HL-60/S4 treated with retinoic acid at 250 ng/mL for 4 days and 3 days (cell line): ENCODE measurements at regions not wholly inside any gene's neighbourhood (a gene's known extent, or its start where the extent isn't known, plus 50 kb on each side); places are given as distances from the start of the nearest gene placed in this dataset.
"Not testable (repeated sequence)": the region's sequence is repeated elsewhere in the genome, so short reads cannot be mapped to it uniquely, and the experiment has no call there.

Source experiments
- in situ Hi-C: fragments of 300-500 bp; cut with MboI; formaldehyde crosslinking; loops from 2 replicates; pipeline ENCODE4 v1.7.0; 2022; ENCODE audit warnings: low sequenced_read_pairs

- in situ Hi-C loops: no loop called here
Observed at GRCh38 chr20:16861708-16862107, 113.5 kb downstream of the OTOR start.

DNA sequence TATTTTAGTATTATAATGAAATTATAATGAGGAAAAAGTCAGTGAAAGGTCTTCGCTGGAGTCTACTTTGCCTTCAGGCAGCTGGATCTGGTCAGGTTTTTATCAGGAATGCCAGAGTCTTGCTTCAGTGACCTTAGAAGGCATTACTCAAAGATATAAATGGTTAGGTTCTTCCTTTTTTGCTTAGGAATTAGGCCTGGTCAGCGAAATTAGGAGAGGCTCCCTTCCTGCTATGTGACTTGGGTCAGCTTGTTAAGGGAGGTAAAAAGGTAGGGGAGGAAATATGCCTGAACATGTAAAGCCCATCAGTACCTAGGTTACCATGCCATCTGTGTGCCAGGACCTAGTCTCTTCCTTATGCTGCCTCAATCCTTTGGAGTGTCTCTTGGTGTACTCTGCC, 115.1 kb downstream of the OTOR start:
- in situ Hi-C loops: no loop called here

- in situ Hi-C loops: no loop called here
Observed at GRCh38 chr20:16864069-16864468, 115.9 kb downstream of the OTOR start.

GRCh38 chr20:16864963-16865362, 116.8 kb downstream of the OTOR start:
- in situ Hi-C loops: no loop called here

DNA sequence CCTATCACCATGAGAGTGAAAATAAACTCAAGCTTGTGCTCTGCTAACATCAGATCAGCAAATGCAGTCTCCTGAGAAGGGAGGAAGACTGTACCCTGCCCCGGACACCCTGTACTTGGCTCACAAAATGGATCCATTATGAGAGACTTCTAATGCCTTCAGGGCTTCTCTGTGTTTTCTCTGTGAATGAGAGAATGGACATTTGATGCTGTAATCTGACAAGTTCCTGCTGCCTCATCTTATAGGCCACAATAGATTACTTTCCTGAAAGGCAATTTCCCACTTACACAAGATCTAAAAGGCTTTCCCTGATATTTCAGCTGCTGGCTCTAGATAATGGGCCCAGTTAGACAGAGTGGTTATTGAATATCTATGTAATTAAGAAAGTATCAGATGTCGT, 117.2 kb downstream of the OTOR start:
- in situ Hi-C loops: no loop called here

GRCh38 chr20:16873124-16873523, 125.0 kb downstream of the OTOR start:
- in situ Hi-C loops: not testable (repeated sequence)

DNA sequence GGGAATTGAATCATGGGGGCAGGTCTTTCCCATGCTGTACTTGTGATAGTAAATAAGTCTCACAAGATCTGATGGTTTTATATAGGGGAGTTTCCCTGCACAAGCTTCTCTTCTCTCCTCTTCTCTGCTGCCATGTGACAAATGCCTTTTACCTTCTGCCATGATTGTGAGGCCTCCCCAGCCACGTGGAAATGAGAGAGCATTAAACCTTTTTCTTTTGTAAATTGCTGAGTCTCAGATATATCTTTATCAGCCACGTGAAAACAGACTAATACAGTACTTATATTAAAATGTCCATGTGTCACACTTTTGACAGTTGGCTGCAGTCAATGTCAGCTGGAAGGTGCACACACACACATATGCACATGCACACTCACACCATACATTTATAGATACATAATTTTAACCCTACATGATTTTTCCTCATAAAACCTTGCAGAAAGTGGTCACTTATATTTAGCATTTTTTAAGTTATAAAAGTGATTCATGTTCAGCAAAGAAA, 128.9 kb downstream of the OTOR start:
- in situ Hi-C loops: no loop called here

DNA sequence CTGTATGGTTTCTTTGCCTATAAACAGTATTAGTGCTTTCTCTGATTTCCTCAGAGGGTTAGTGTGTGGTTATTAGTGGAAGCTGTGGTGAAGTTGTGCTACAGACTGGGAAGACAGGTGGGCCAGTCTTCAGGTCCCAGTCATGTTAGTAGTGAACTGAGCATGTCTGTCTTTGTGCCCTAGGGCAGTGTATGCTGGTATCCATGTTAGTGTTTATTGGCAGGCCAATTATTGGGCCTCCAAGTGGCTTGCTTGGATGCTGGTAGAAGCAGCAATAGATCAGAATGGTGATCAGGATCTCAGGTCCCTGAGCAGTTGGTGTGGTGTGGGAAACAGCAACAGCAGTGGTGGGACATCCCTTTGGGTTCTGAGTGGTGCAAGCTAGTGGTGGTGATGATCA, 137.6 kb downstream of the OTOR start:
- in situ Hi-C loops: no loop called here

DNA sequence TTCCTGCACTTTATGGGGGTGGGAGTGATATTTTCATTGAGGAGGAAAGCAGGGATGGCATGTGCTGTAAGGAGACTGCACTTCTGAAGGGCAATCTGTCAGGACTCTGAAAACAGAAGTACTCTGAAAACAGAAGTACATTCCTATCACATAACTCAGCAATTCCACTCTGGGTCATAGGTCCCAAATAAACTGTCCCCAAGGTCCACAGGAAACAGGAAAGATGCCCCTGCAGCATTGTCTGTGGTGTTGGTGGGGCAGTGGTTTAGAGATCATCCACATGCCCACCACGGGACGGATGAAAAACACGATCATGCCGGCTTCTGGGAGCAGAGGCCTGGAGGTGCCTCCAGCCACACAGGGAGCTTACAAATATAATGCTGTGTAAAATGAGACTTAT, 150.3 kb downstream of the OTOR start:
- in situ Hi-C loops: no loop called here

GRCh38 chr20:16902662-16903061, 154.5 kb downstream of the OTOR start:
- in situ Hi-C loops: no loop called here

DNA sequence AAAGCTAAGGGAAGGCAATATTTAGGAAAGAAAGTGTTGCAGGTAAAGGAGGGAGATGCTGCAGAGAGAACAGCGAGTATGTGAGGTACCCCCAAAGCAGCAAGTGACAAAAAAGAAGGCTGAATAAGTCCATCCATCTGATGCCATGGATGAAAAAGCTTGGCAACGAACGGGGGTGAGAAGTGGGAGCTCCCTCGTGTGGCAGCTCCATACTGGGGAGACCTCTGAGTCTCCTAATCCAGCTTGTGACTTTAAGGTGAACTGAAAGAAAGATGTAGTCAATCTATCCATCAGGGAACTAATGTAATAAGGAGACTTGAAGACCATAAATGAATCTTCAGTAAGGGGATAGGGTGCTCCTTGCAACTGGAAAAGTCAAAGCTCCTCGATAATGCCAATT, 156.6 kb downstream of the OTOR start:
- in situ Hi-C loops: no loop called here

- in situ Hi-C loops: no loop called here
Observed at GRCh38 chr20:16914277-16914676, 166.1 kb downstream of the OTOR start.

DNA sequence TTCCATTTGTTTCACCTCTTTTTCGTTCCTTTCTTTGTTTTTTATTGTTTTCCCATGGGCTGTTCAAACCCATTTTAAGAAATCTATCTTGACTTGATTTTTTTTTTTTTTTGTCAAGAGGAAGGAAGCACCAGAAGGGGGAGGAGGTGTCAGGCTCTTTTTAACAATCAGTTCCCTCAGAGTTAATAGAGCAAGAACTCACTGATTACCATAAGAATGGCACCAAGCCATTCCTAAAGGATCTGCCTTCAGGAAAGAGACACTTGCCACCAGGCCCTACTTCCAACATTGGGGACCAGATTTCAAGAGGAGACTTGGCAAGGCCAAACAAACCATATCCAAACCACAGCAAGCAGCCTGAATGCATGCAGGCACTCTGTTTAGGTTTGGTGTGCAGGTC, 168.0 kb downstream of the OTOR start:
- in situ Hi-C loops: no loop called here

DNA sequence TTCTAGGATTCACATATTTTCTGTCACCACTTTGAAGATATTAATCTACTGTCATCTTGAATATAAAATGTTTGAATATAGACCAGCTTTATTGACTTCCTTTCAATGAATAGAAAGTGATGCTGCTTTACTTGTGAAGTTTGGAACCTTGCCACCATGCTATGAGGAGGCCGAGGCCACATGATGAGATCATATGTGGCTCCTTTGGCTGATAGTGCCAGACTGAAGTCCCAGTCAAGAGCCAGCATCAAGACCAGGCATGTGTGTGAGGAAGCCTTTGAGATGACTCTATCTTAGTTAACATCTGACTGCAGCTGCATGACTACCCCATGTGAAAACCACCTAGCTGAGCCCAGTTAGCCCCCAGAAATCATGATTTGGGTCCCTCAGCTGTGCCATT, 169.5 kb downstream of the OTOR start:
- in situ Hi-C loops: no loop called here

GRCh38 chr20:16918366-16918765, 170.2 kb downstream of the OTOR start:
- in situ Hi-C loops: no loop called here

GRCh38 chr20:16919841-16920240, 171.7 kb downstream of the OTOR start:
- in situ Hi-C loops: no loop called here

- in situ Hi-C loops: no loop called here
Observed at GRCh38 chr20:16922834-16923233, 174.7 kb downstream of the OTOR start.

DNA sequence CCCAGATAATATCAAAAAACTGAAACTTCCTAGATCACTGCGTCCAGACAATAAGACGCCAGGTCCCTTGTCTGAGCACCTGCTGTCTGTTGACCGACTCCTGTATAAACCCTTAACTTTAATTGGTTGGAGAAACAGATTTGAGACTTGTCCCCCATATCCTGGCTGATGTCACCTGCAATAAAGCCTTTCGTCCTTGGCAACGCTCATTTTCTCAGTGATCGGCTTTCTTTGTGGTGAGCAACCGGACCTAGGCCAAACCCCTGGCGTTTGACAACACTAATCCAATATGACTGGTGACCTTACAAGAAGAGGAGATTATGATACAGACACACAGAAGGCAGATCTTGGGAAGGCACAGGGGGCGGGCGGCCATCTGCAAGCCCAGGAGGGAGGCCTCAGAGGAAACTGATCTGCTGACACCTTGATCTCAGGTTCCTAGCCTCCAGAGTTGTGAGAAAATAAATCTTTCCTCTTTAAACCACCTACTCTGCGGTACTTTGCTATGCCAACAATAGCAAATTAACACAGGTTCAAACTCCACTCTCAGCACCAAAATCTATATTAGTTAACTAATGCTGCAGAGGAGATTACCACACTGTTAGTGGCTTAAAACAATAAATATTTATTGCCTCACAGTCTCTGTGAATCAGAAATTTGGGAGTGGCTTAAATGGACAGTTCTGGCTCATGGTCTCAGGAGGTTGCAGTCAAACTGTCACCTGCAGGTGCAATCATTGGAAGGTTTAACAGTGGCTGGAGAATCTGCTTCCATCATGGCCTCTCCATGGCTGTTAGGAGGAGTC, 178.7 kb downstream of the OTOR start:
- in situ Hi-C loops: no loop called here

DNA sequence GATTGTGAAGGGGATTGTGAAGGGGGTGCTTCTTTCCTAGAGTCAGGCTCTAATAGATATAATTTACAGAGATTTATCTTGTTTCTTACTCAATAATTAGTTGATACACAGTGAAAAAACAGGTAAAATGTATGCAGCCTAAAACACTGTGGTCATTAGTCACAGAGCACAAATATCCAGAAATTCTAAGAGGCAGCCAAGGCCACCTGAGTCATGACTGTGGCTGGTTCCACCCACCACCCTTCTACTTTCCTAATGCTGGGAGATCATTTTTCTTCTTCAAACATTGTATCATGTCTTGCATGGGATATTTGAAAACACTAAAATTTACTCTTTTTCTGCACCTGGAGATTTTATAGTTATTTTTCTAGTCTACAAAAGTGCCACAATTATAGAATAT, 181.6 kb downstream of the OTOR start:
- in situ Hi-C loops: no loop called here

GRCh38 chr20:16930656-16931055, 182.5 kb downstream of the OTOR start:
- in situ Hi-C loops: no loop called here

- in situ Hi-C loops: no loop called here
Observed at GRCh38 chr20:16939051-16939450, 190.9 kb downstream of the OTOR start.

DNA sequence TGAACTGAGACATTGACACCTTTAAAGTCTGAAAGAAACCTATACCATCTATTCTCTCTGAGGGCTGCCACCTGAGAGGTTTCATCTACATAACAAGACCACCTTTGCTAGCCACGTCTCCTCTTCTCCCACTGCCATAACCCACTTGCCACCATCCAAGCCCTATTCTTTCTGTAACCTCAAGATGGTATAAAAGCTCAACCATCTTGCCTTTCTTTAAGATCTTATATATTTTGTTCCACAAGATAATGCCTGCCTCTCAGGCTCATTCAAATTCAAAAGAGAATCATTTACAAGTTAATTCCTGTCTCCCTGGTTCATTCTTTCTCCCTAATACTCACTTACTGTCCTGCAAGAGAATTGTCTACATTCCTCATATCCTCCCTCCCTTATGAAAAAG, 192.5 kb downstream of the OTOR start:
- in situ Hi-C loops: no loop called here

- in situ Hi-C loops: no loop called here
Observed at GRCh38 chr20:16942051-16942450, 193.9 kb downstream of the OTOR start.
